ENCODE measurements at regions not wholly inside any gene's neighbourhood (a gene's known extent, or its start where the extent isn't known, plus 50 kb on each side); places are given as distances from the start of the nearest gene placed in this dataset.

- Histone ChIP-seq H4K20me1 (ENCODE audit: control insufficient read depth, insufficient read depth) (no peaks in the 10 kb centered on the region), H3K9ac (ENCODE audit: control insufficient read depth, insufficient read depth, low read length) (no peak overlapping the region), H3K27me3 (replicated peaks in 1 of 2; ENCODE audit: control insufficient read depth in 2 of 2, insufficient read depth in 2 of 2, low read length in 1 of 2) (no peaks in the 10 kb centered on the region), H3K79me2 (ENCODE audit: control insufficient read depth, insufficient read depth, low read length) (no peaks in the 10 kb centered on the region), H2AFZ (ENCODE audit: control insufficient read depth, low read depth, low read length) (no peak overlapping the region), H3K27ac (ENCODE audit: control insufficient read depth, insufficient read depth) (no peak overlapping the region), H3K9me3 (replicated peaks; ENCODE audit: control insufficient read depth, insufficient read depth, low read length) (no peaks in the 10 kb centered on the region), H3K36me3 (ENCODE audit: control insufficient read depth in 2 of 2, insufficient read depth in 2 of 2, low read length in 1 of 2) (no peaks in the 10 kb centered on the region), H3K4me2 (ENCODE audit: control insufficient read depth, insufficient read depth) (no peak overlapping the region), H3K4me3 (no peak overlapping the region), H3K4me1 (ENCODE audit: control insufficient read depth, insufficient read depth, low read length) (no peaks in the 10 kb centered on the region)
- ChIA-PET RAD21 (ENCODE audit: unreplicated experiment) (no interaction called here), SMC1A (ENCODE audit: uncharacterized antibody, unreplicated experiment) (no interaction called here), POLR2A (no interaction called here), CTCF (no interaction called here)
- intact Hi-C loops (cut with micrococcal nuclease; ENCODE audit: unreplicated experiment) (no loop called here), in situ Hi-C loops (cut with MboI) (no loop called here)
- 3% methylated on average over 2 of the region's 2 CpGs for WGBS (ENCODE audit: insufficient coverage, insufficient replicate concordance, low lambda C conversion rate, missing lambda C conversion rate)
- no peak for FAIRE-seq
- no peak for TF ChIP-seq HDAC2 (IDR thresholded peaks at IDR 0.05)
- no peak for TF ChIP-seq ATF2 (IDR thresholded peaks at IDR 0.05; ENCODE audit: low read length)
- no peak for TF ChIP-seq IRF5 (IDR thresholded peaks at IDR 0.05; ENCODE audit: borderline replicate concordance)
- TF ChIP-seq NRF1 (conservative IDR thresholded peaks at IDR 0.05; ENCODE audit: low read depth, low read length) = no peak
- no peak for TF ChIP-seq CEBPZ (IDR thresholded peaks at IDR 0.05; ENCODE audit: low read depth, low read length)
- no peak for TF ChIP-seq BCL11A (IDR thresholded peaks at IDR 0.05; ENCODE audit: low read depth, low read length)
- TF ChIP-seq CHD2 (IDR thresholded peaks at IDR 0.05; ENCODE audit: borderline replicate concordance, low read depth, low read length) = no peak
- no peak for TF ChIP-seq IKZF2 (IDR thresholded peaks at IDR 0.05)
- TF ChIP-seq ZNF622 (IDR thresholded peaks at IDR 0.05) = no peak
- no peak for TF ChIP-seq CHD4 (IDR thresholded peaks at IDR 0.05)
- TF ChIP-seq BMI1 (IDR thresholded peaks at IDR 0.05; ENCODE audit: borderline replicate concordance) = no peak
- DNase-seq (ENCODE audit: low read depth, low spot score) = no peak
- ATAC-seq = no peak
- no TSS peak for BruUV-seq (replicated peaks)
These were observed 198.9 kb upstream of the GEMIN8 start for GRCh38 chrX:14228611-14229010.

Data from GM12878 (cell line).